ENCODE measurements at regions not wholly inside any gene's neighbourhood (a gene's known extent, or its start where the extent isn't known, plus 50 kb on each side); places are given as distances from the start of the nearest gene placed in this dataset.
"Not testable (repeated sequence)": the region's sequence is repeated elsewhere in the genome, so short reads cannot be mapped to it uniquely, and the experiment has no call there.

GRCh38 chr6:155882527-155883333 is 427.1 kb upstream of the NOX3 start:
- no peak for DNase-seq (ENCODE audit: low read depth in 2 of 3, low spot score in 1 of 3)

- no peak for DNase-seq (ENCODE audit: low read depth in 2 of 3, low spot score in 1 of 3)
These were observed 426.3 kb upstream of the NOX3 start for GRCh38 chr6:155881826-155882526.

GRCh38 chr6:155880900-155881299 is 425.3 kb upstream of the NOX3 start:
- DNase-seq (ENCODE audit: low read depth in 2 of 3, low spot score in 1 of 3), result no peak

GRCh38 chr6:155872961-155873360 is 417.3 kb upstream of the NOX3 start:
- no peak for DNase-seq (ENCODE audit: low read depth in 2 of 3, low spot score in 1 of 3)

GRCh38 chr6:155867682-155868081 is 412.0 kb upstream of the NOX3 start:
- DNase-seq (ENCODE audit: low read depth in 2 of 3, low spot score in 1 of 3), result no peak

GRCh38 chr6:155866676-155867390 is 411.2 kb upstream of the NOX3 start:
- not testable (repeated sequence) for DNase-seq (ENCODE audit: low read depth in 2 of 3, low spot score in 1 of 3)

- DNase-seq (ENCODE audit: low read depth in 2 of 3, low spot score in 1 of 3), result no peak
These were observed 406.2 kb upstream of the NOX3 start for GRCh38 chr6:155861821-155862220.

GRCh38 chr6:155858906-155859305 is 403.3 kb upstream of the NOX3 start:
- not testable (repeated sequence) for DNase-seq (ENCODE audit: low read depth in 2 of 3, low spot score in 1 of 3)

- DNase-seq (ENCODE audit: low read depth in 2 of 3, low spot score in 1 of 3), result no peak
These were observed 399.1 kb upstream of the NOX3 start for GRCh38 chr6:155854787-155855186.

- DNase-seq (ENCODE audit: low read depth in 2 of 3, low spot score in 1 of 3), result no peak
These were observed 397.4 kb upstream of the NOX3 start for GRCh38 chr6:155853011-155853410.

GRCh38 chr6:155850408-155850841 is 394.8 kb upstream of the NOX3 start:
- no peak for DNase-seq (ENCODE audit: low read depth in 2 of 3, low spot score in 1 of 3)

- no peak for DNase-seq (ENCODE audit: low read depth in 2 of 3, low spot score in 1 of 3)
These were observed 392.1 kb upstream of the NOX3 start for GRCh38 chr6:155847711-155848110.

GRCh38 chr6:155837474-155837873 is 381.8 kb upstream of the NOX3 start:
- DNase-seq (ENCODE audit: low read depth in 2 of 3, low spot score in 1 of 3), result no peak

GRCh38 chr6:155832596-155832995 is 377.0 kb upstream of the NOX3 start:
- DNase-seq (ENCODE audit: low read depth in 2 of 3, low spot score in 1 of 3), result no peak

GRCh38 chr6:155830531-155830930 is 374.9 kb upstream of the NOX3 start:
- DNase-seq (ENCODE audit: low read depth in 2 of 3, low spot score in 1 of 3), result no peak

GRCh38 chr6:155829646-155830045 is 374.0 kb upstream of the NOX3 start:
- DNase-seq (ENCODE audit: low read depth in 2 of 3, low spot score in 1 of 3), result no peak

- no peak for DNase-seq (ENCODE audit: low read depth in 2 of 3, low spot score in 1 of 3)
These were observed 373.4 kb upstream of the NOX3 start for GRCh38 chr6:155828989-155829388.

GRCh38 chr6:155818698-155819097 is 363.1 kb upstream of the NOX3 start:
- DNase-seq (ENCODE audit: low read depth in 2 of 3, low spot score in 1 of 3), result no peak

- DNase-seq (ENCODE audit: low read depth in 2 of 3, low spot score in 1 of 3), result no peak
These were observed 357.9 kb upstream of the NOX3 start for GRCh38 chr6:155813548-155813947.

- DNase-seq (ENCODE audit: low read depth in 2 of 3, low spot score in 1 of 3), result no peak
These were observed 351.6 kb upstream of the NOX3 start for GRCh38 chr6:155807243-155807642.

GRCh38 chr6:155801046-155801445 is 345.4 kb upstream of the NOX3 start:
- no peak for DNase-seq (ENCODE audit: low read depth in 2 of 3, low spot score in 1 of 3)

- not testable (repeated sequence) for DNase-seq (ENCODE audit: low read depth in 2 of 3, low spot score in 1 of 3)
These were observed 343.2 kb upstream of the NOX3 start for GRCh38 chr6:155798876-155799275.

Data from stimulated activated CD4-positive, alpha-beta T cell treated with anti-CD3 and anti-CD28 coated beads, Interleukin-12 subunit alpha, Interleukin-12 subunit beta, amount 100 ng/mL, for 48 hours (primary cell).